Loucy (cell line): ENCODE measurements at regions not wholly inside any gene's neighbourhood (a gene's known extent, or its start where the extent isn't known, plus 50 kb on each side); places are given as distances from the start of the nearest gene placed in this dataset.

Experiments used
- H2AFZ ChIP-seq: fragments of 200-600 bp; sonication (generic); 2 replicates; pipeline ENCODE4 v1.6.0; 2016; ENCODE audit warnings: antibody characterized with exemption, mild to moderate bottlenecking, low read length, moderate library complexity
- H3F3A ChIP-seq: fragments of 200-600 bp; 2 replicates; pipeline ENCODE4 v1.6.0; 2016; ENCODE audit warnings: antibody characterized with exemption, low read depth, mild to moderate bottlenecking
- H3K27me3 ChIP-seq: fragments of 200-600 bp; sonication (generic); 2 replicates; pipeline ENCODE4 v1.6.1; 2014; ENCODE audit warnings: low read length, mild to moderate bottlenecking; ENCODE audit not compliant: insufficient read depth, poor library complexity, severe bottlenecking
- H3K36me3 ChIP-seq: fragments of 200-600 bp; sonication (generic); 2 replicates; pipeline ENCODE4 v1.6.1; 2016; ENCODE audit warnings: low read length; ENCODE audit not compliant: insufficient read depth
- H3K4me1 ChIP-seq: fragments of 200-600 bp; sonication (generic); 2 replicates; pipeline ENCODE4 v1.5.1; 2014; ENCODE audit warnings: low read length, mild to moderate bottlenecking; ENCODE audit not compliant: insufficient read depth, poor library complexity, severe bottlenecking
- H3K4me2 ChIP-seq: fragments of 200-600 bp; sonication (generic); 2 replicates; pipeline ENCODE4 v1.6.0; 2014; ENCODE audit warnings: antibody characterized with exemption, low read length, low read depth, mild to moderate bottlenecking; ENCODE audit not compliant: poor library complexity, severe bottlenecking
- H3K4me3 ChIP-seq: fragments of 200-600 bp; sonication (generic); 2 replicates; pipeline ENCODE4 v1.5.1; 2014; ENCODE audit warnings: low read length, mild to moderate bottlenecking, mixed read lengths; ENCODE audit not compliant: poor library complexity, severe bottlenecking
- H3K79me2 ChIP-seq: fragments of 200-600 bp; sonication (generic); 2 replicates; pipeline ENCODE4 v1.6.1; 2014; ENCODE audit warnings: low read length; ENCODE audit not compliant: insufficient read depth
- H3K9ac ChIP-seq: fragments of 200-600 bp; sonication (generic); 2 replicates; pipeline ENCODE4 v1.6.0; 2014; ENCODE audit warnings: mild to moderate bottlenecking, low read depth, low read length, moderate library complexity; ENCODE audit not compliant: poor library complexity, severe bottlenecking
- H3K9me2 ChIP-seq: fragments of 200-600 bp; sonication (generic); replicated peaks from 2 replicates; pipeline ENCODE4 v1.6.1; 2016; ENCODE audit warnings: low read depth, low read length, mixed read lengths
- H3K9me3 ChIP-seq: fragments of 200-600 bp; sonication (generic); 2 replicates; pipeline ENCODE4 v1.6.1; 2014; ENCODE audit warnings: mild to moderate bottlenecking, antibody characterized with exemption, low read length, low read depth; ENCODE audit not compliant: insufficient read depth
- H4K20me1 ChIP-seq: fragments of 200-600 bp; sonication (generic); 2 replicates; pipeline ENCODE4 v1.6.0; 2014; ENCODE audit warnings: antibody characterized with exemption, low read length, mild to moderate bottlenecking; ENCODE audit not compliant: insufficient read depth, poor library complexity, severe bottlenecking
- CTCF ChIP-seq: fragments of 200-600 bp; sonication (generic); conservative IDR thresholded peaks from 2 replicates; pipeline ENCODE4 v1.5.1; 2014; ENCODE audit warnings: mild to moderate bottlenecking, antibody characterized with exemption, low read length
- EZH2phosphoT487 ChIP-seq: fragments of 200-600 bp; IDR thresholded peaks from 2 replicates; pipeline ENCODE4 v1.6.1; 2018; ENCODE audit warnings: antibody characterized with exemption, mild to moderate bottlenecking, moderate library complexity, borderline replicate concordance

DNA sequence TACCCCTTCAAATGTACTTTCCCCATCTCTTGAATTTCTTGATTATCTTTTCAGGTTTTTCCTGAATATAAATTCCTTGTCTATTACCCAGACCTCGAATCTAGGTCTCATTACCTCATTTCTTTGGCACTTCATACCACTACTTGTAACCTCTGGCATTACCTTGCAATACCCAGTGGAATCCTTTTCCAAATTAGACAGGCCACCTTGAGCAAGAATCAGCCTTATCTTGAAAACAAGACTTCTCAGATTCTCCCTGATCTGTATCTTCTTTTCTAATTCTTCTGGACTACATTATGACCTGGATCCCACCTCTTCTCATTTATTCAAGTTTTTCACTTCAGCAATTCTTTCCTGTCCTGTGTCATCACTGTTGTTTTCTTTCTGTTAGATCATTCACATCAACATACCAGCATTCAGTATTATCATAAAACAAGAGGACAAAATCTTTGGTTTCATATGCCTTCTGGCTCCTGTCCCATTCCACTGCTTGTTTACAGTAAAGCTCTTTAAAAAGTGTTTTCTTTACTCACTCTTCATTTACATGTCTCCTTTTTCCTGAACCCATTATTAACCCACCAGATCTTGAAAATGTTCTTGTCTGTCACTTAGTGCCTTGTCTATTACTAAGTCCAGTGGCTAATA lies 275.6 kb upstream of the HS3ST1 start:
- H3K4me2 ChIP-seq = no peak overlapping the region
- no peaks in the 10 kb centered on the region for H3K4me1 ChIP-seq
- no peak overlapping the region for H3K9ac ChIP-seq
- no peaks in the 10 kb centered on the region for H4K20me1 ChIP-seq
- H3F3A ChIP-seq = no peaks in the 10 kb centered on the region
- H3K36me3 ChIP-seq = no peaks in the 10 kb centered on the region
- no peaks in the 10 kb centered on the region for H3K27me3 ChIP-seq
- no peak for TF ChIP-seq CTCF
- no peak for TF ChIP-seq EZH2phosphoT487
- no peaks in the 10 kb centered on the region for H3K9me3 ChIP-seq
- H3K9me2 ChIP-seq = no peaks in the 10 kb centered on the region
- no peak overlapping the region for H2AFZ ChIP-seq
- H3K79me2 ChIP-seq = no peaks in the 10 kb centered on the region
- no peak overlapping the region for H3K4me3 ChIP-seq

GRCh38 chr4:11702886-11703557 lies 274.3 kb upstream of the HS3ST1 start:
- no peaks in the 10 kb centered on the region for H3F3A ChIP-seq
- H3K4me1 ChIP-seq = no peaks in the 10 kb centered on the region
- H3K9me3 ChIP-seq = no peaks in the 10 kb centered on the region
- no peak overlapping the region for H3K4me3 ChIP-seq
- H3K9me2 ChIP-seq = no peaks in the 10 kb centered on the region
- H3K27me3 ChIP-seq = no peaks in the 10 kb centered on the region
- TF ChIP-seq EZH2phosphoT487 (no peak), CTCF (no peak)
- H2AFZ ChIP-seq = no peak overlapping the region
- no peaks in the 10 kb centered on the region for H3K79me2 ChIP-seq
- no peaks in the 10 kb centered on the region for H3K36me3 ChIP-seq
- H3K9ac ChIP-seq = no peak overlapping the region
- H4K20me1 ChIP-seq = no peaks in the 10 kb centered on the region
- H3K4me2 ChIP-seq = no peak overlapping the region

GRCh38 chr4:11701966-11702725 lies 273.5 kb upstream of the HS3ST1 start:
- Histone ChIP-seq H3K9me2 (no peaks in the 10 kb centered on the region), H4K20me1 (no peaks in the 10 kb centered on the region), H2AFZ (no peak overlapping the region), H3K4me1 (no peaks in the 10 kb centered on the region), H3F3A (no peaks in the 10 kb centered on the region), H3K9ac (no peak overlapping the region), H3K4me3 (no peak overlapping the region), H3K4me2 (no peak overlapping the region), H3K27me3 (no peaks in the 10 kb centered on the region), H3K36me3 (no peaks in the 10 kb centered on the region), H3K9me3 (no peaks in the 10 kb centered on the region), H3K79me2 (no peaks in the 10 kb centered on the region)
- TF ChIP-seq EZH2phosphoT487 (no peak), CTCF (no peak)
